B cell (primary cell): ENCODE measurements at regions not wholly inside any gene's neighbourhood (a gene's known extent, or its start where the extent isn't known, plus 50 kb on each side); places are given as distances from the start of the nearest gene placed in this dataset.

Experiments used
- CTCF ChIP-seq: fragments of 200-600 bp; IDR thresholded peaks from one replicate; pipeline ENCODE4 v1.8.0; 2022; ENCODE audit warnings: antibody characterized with exemption, mild to moderate bottlenecking
- EZH2 ChIP-seq: IDR thresholded peaks from 2 replicates; pipeline ENCODE4 v1.6.1; 2012; ENCODE audit warnings: borderline replicate concordance, low read depth, mild to moderate bottlenecking, moderate library complexity, low read length; ENCODE audit not compliant: insufficient read depth, poor library complexity, severe bottlenecking

- TF ChIP-seq CTCF = no peak
- TF ChIP-seq EZH2 = no peak
These were observed 71.4 kb upstream of the WSB1 start for GRCh38 chr17:27222515-27222914.
